Common myeloid progenitor, CD34-positive (primary cell): ENCODE measurements at regions not wholly inside any gene's neighbourhood (a gene's known extent, or its start where the extent isn't known, plus 50 kb on each side); places are given as distances from the start of the nearest gene placed in this dataset.

Source experiments
- CTCF ChIA-PET: fragments of 350-600 bp; sonication (Branson Sonifier 250); formaldehyde crosslinking; loops from one replicate; lab custom pipeline; 2021; ENCODE audit warnings: antibody characterized with exemption; lab: Charles Lee
- POLR2A ChIA-PET: fragments of 350-600 bp; sonication (Branson Sonifier 250); formaldehyde crosslinking; loops from one replicate; lab custom pipeline; 2021; ENCODE audit warnings: antibody characterized with exemption; lab: Charles Lee
- DNase-seq, 3 donors: peaks; one replicate each; pipeline versions ENCODE4 v3.0.0 to v3.0.0-alpha.2; 2013
- H3K27ac ChIP-seq, 2 experiments: 1 replicate in 1 of 2; 2 replicates in 1 of 2; pipeline ENCODE4 v1.7.0; 2013; ENCODE audit warnings: inconsistent platforms in 2 of 2, low read length in 2 of 2, mild to moderate bottlenecking in 2 of 2, low read depth in 1 of 2, moderate library complexity in 1 of 2; ENCODE audit not compliant: severe bottlenecking in 2 of 2, insufficient read depth in 1 of 2, poor library complexity in 1 of 2
- H3K27me3 ChIP-seq, 5 experiments: replicated peaks in 2 of 5; 1 replicate in 3 of 5; 2 replicates in 2 of 5; pipeline versions ENCODE4 v1.6.1 to v1.7.0; 2013; ENCODE audit warnings: low read length in 4 of 5, mild to moderate bottlenecking in 2 of 5, moderate library complexity in 2 of 5, inconsistent platforms in 1 of 5; ENCODE audit not compliant: insufficient read depth in 5 of 5, control insufficient read depth in 4 of 5
- H3K36me3 ChIP-seq, 4 experiments: 1 replicate in 2 of 4; 2 replicates in 2 of 4; pipeline versions ENCODE4 v1.6.1 to v1.7.0; 2013; ENCODE audit warnings: low read length in 3 of 4, control low read depth in 1 of 4, mild to moderate bottlenecking in 1 of 4; ENCODE audit not compliant: control insufficient read depth in 4 of 4, insufficient read depth in 4 of 4
- H3K4me1 ChIP-seq, 4 experiments: 1 replicate in 3 of 4; 2 replicates in 1 of 4; pipeline versions ENCODE4 v1.6.1 to v1.7.1; 2013; ENCODE audit warnings: low read length in 3 of 4, mild to moderate bottlenecking in 3 of 4, control low read depth in 1 of 4, inconsistent platforms in 1 of 4, moderate library complexity in 1 of 4; ENCODE audit not compliant: control insufficient read depth in 4 of 4, insufficient read depth in 4 of 4; ENCODE audit errors: control extremely low read depth in 1 of 4
- H3K4me3 ChIP-seq, 7 experiments: 1 replicate in 4 of 7; 2 replicates in 3 of 7; pipeline versions ENCODE4 v1.5.1 to v1.7.0; 2013; ENCODE audit warnings: mild to moderate bottlenecking in 7 of 7, low read length in 6 of 7, moderate library complexity in 6 of 7, inconsistent platforms in 2 of 7, low read depth in 2 of 7, control low read depth in 1 of 7; ENCODE audit not compliant: insufficient read depth in 4 of 7, control insufficient read depth in 1 of 7; ENCODE audit errors: extremely low read depth in 1 of 7
- H3K9me3 ChIP-seq, 5 experiments: 1 replicate in 4 of 5; 2 replicates in 1 of 5; pipeline versions ENCODE4 v1.6.1 to v1.7.1; 2013; ENCODE audit warnings: low read length in 4 of 5, mild to moderate bottlenecking in 2 of 5, inconsistent platforms in 1 of 5, low read depth in 1 of 5, moderate library complexity in 1 of 5; ENCODE audit not compliant: control insufficient read depth in 4 of 5, insufficient read depth in 2 of 5; ENCODE audit errors: control extremely low read depth in 1 of 5
- WGBS: methylation state at CpG from one replicate; pipeline ENCODE4 v1.1.5; 2013; ENCODE audit not compliant: insufficient coverage; 5-methylcytosine and 5-hydroxymethylcytosine counted together

DNA sequence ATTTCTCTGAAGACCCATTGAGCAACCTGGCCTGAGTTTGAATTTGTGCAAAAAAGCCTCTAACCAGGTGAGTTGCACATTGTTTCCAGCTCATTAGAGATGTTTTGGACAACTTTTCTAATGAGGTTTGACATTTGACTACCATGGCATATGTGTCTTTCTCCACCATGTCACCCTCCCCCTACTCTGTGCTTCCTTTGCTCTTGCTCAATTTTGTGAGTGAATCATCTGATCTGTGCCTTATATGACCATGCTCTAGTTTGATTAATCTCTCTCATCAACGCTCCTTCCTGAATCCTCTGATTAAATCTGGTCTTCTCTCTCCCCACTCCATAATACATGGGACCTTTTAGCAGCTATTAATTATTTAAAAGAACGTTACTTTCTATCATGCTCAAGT is 144.8 kb upstream of the SAMSN1 start:
- CTCF ChIA-PET = no interaction called here
- Histone ChIP-seq H3K36me3 (no peaks in the 10 kb centered on the region), H3K4me1 (peaks cover 0 to 24% (median 0%) of the 10 kb centered on the region in 4 experiments), H3K27ac (no peak overlapping the region), H3K27me3 (no peaks in the 10 kb centered on the region), H3K9me3 (no peaks in the 10 kb centered on the region), H3K4me3 (no peak overlapping the region)
- WGBS = 80% methylated on average over 1 of the region's 2 CpGs
- peak in 1 of 3 donors; percentile 24 for DNase-seq
- POLR2A ChIA-PET = no interaction called here

DNA sequence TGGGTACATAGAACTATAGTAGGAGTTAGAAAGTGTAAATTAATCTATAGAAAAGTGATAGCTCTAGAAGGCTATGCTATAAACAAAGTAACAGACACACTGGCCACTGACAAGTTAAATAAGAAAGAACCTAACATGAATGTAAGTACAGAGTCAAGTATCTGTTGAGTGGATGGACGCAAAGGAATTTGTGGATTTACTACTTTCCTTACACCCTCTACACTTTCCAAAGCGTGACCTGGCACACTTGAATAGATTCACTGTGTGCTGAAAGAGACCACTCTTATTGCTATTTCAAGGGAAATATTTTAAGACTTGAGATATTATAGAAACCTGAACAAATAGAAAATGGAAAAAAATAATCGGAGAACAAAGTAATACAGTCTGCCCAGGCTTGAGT is 142.8 kb upstream of the SAMSN1 start:
- H3K27ac ChIP-seq = no peak overlapping the region
- no peak for DNase-seq
- no peaks in the 10 kb centered on the region for H3K9me3 ChIP-seq
- H3K4me3 ChIP-seq = no peak overlapping the region
- CTCF ChIA-PET = no interaction called here
- 100% methylated on average over 1 of the region's 3 CpGs for WGBS
- POLR2A ChIA-PET = no interaction called here
- H3K36me3 ChIP-seq = no peaks in the 10 kb centered on the region
- no peaks in the 10 kb centered on the region for H3K27me3 ChIP-seq
- H3K4me1 ChIP-seq = peaks cover 0 to 42% (median 5%) of the 10 kb centered on the region in 4 experiments

DNA sequence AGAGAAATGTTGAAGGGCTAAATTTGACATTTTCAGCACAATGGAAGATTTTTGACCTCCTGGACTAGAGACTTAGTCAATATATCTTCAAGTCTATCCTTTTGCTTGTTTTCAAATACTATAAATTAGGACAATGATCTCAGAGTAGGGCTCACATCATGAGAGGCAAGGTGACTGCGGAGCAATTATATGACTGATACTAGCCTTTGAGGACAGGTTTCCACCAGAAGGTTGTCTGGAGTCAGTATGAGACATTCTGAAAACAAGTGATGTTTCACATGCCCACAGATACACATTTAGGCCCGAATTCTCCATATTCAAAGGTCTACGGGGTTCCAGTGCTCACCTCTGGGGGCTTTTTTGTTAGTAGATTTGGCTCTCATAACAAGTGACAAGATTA is 142.3 kb upstream of the SAMSN1 start:
- WGBS = 90% methylated on average over 2 of the region's 3 CpGs
- Histone ChIP-seq H3K36me3 (no peaks in the 10 kb centered on the region), H3K9me3 (no peaks in the 10 kb centered on the region)

DNA sequence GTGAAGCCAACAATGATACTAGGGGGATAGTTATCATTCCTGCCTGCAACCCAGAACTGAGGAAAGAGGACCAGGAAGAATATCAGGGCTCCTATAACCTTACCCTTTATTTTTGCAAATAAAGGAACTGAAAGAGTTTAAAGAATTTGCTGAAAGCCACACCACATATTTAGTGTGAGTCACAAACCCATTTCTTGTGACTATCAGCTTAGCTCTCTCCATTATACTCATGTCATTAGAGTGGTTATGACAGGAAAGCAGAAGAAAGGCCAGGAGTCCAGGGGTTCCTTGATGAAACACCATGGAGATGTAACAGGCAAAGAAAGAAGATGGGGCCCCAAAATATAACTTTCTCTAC is 141.1 kb upstream of the SAMSN1 start:
- DNase-seq = peak in 2 of 3 donors; percentile 33 to 44
- Histone ChIP-seq H3K9me3 (no peaks in the 10 kb centered on the region), H3K4me1 (peaks cover 0 to 53% (median 7%) of the 10 kb centered on the region in 4 experiments), H3K36me3 (no peaks in the 10 kb centered on the region), H3K4me3 (no peak overlapping the region), H3K27ac (no peak overlapping the region), H3K27me3 (no peaks in the 10 kb centered on the region)
- CTCF ChIA-PET = interaction anchor here (0.6 to 1.8 kb wide), 2 partner anchors 20 to 51 kb away, joined by 3 to 4 read pairs; no protein-coding TSS in a partner anchor
- POLR2A ChIA-PET = no interaction called here

More for the DNA sequence above, 142.3 kb upstream of the SAMSN1 start:
- H3K27me3 ChIP-seq = no peaks in the 10 kb centered on the region
- peaks cover 0 to 47% (median 5%) of the 10 kb centered on the region in 4 experiments for H3K4me1 ChIP-seq
- H3K4me3 ChIP-seq = no peak overlapping the region
- DNase-seq = no peak
- ChIA-PET POLR2A (no interaction called here), CTCF (interaction anchor here (1.8 kb wide), 1 partner anchor 50 kb away, joined by 4 read pairs; no protein-coding TSS in a partner anchor)
- H3K27ac ChIP-seq = no peak overlapping the region

DNA sequence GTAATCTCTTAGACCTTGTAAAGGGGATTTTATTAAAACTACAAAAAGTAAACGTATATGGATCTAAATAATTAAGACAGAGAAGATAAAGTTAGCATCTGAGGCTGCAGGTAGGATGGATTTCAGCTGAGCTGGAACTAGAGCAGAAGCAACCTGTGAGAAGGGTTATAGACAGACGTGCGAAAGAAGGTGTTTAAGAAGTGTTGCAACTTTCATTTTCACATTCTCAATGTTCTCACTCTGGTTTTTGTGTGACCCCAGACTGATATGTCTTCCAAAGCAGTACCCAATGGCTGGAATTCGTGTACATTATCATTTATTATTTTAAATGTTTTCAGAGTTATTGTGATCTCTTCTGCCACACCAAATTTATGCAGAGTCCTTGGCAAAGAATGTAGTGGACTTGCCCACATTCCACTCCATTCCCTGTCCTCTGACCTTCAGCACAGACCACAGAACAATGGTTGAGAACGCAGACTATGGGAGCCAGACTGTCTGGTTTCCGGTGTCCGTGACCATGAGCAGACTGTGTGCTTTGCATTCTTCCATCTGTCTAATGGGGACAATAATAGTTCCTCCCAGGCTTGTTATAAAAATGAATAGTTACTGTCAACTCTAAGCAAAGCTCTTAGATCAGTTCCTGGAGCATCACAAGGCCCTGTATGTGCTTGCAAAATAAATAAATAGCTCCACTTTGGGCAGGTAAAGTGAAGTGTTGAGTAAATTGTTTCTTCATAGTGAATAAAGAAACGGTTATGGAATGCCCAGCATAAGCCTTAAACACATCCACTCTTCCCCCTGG is 140.6 kb upstream of the SAMSN1 start:
- WGBS = no CpG with 5 or more reads among the region's 8 CpGs
- DNase-seq = no peak
- ChIA-PET CTCF (interaction anchor here (1.8 kb wide), 1 partner anchor 51 kb away, joined by 4 read pairs; no protein-coding TSS in a partner anchor), POLR2A (no interaction called here)
- Histone ChIP-seq H3K9me3 (no peaks in the 10 kb centered on the region), H3K4me1 (peaks cover 0 to 50% (median 7%) of the 10 kb centered on the region in 4 experiments), H3K36me3 (no peaks in the 10 kb centered on the region), H3K4me3 (no peak overlapping the region), H3K27me3 (no peaks in the 10 kb centered on the region), H3K27ac (no peak overlapping the region)

DNA sequence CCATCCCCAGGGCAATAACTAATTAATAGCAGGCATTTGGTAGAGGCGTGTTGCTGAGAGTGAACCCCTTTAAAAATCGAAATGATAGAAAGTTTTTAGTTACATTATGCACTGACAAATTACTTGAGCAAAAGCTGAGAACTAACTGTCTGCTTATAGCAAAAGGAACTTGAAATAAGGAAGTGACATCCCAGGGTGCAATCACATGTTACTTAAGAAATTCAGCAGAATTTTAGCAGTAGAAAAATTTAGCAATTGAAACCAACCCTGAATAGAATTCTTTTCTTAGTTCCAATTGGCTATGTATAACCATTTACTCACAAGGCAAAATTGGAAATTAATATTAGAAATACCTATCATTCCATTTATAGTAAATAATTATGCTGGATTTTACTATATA is 139.5 kb upstream of the SAMSN1 start:
- Histone ChIP-seq H3K4me3 (no peak overlapping the region), H3K9me3 (no peaks in the 10 kb centered on the region), H3K27ac (no peak overlapping the region), H3K27me3 (no peaks in the 10 kb centered on the region), H3K36me3 (no peaks in the 10 kb centered on the region), H3K4me1 (peaks cover 0 to 50% (median 7%) of the 10 kb centered on the region in 4 experiments)
- 79% methylated on average over 2 of the region's 2 CpGs for WGBS
- DNase-seq = peak; percentile 30 to 83 (median 76)
- ChIA-PET CTCF (no interaction called here), POLR2A (no interaction called here)

DNA sequence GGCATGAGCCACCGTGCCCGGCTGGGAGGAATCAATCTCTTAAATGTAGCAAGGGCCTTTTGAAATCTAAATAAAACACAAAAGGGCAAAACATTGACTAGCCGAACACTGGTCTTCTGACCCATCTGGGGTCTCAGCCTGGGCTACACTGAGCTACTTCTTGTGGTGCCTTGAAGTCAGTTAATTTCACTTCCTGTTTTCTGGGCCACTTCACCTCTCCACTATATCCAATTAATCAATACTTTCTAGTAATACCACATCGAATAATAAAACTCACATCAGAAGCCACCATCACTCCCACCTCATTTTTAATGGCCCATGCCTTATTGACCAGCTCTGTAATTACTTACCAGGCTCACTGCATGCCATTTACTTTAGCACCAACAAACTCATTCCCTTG is 138.0 kb upstream of the SAMSN1 start:
- H3K27ac ChIP-seq = no peak overlapping the region
- no peaks in the 10 kb centered on the region for H3K36me3 ChIP-seq
- H3K4me1 ChIP-seq = peaks cover 0 to 50% (median 7%) of the 10 kb centered on the region in 4 experiments
- H3K4me3 ChIP-seq = no peak overlapping the region
- H3K9me3 ChIP-seq = no peaks in the 10 kb centered on the region
- POLR2A ChIA-PET = no interaction called here
- CTCF ChIA-PET = no interaction called here
- DNase-seq = no peak
- no peaks in the 10 kb centered on the region for H3K27me3 ChIP-seq
- 100% methylated on average over 4 of the region's 4 CpGs for WGBS
